GM12864 (cell line): ENCODE measurements at regions not wholly inside any gene's neighbourhood (a gene's known extent, or its start where the extent isn't known, plus 50 kb on each side); places are given as distances from the start of the nearest gene placed in this dataset.

Source experiments
- DNase-seq: peaks from one replicate; pipeline ENCODE4 v3.0.0-alpha.2; 2011; ENCODE audit warnings: low read depth
- H3K4me3 ChIP-seq: 2 replicates; pipeline ENCODE4 v1.5.1; 2011; ENCODE audit warnings: mild to moderate bottlenecking, low read depth, low read length, control low read depth
- TF ChIP-seq, protein P1 (sequence below): IDR thresholded peaks from 2 replicates; pipeline ENCODE4 v1.5.1; 2011; ENCODE audit warnings: low read depth, mild to moderate bottlenecking, moderate library complexity, low read length, control low read depth, inconsistent platforms; ENCODE audit errors: missing control alignments

- no peak for DNase-seq
- TF ChIP-seq, protein P1, sequence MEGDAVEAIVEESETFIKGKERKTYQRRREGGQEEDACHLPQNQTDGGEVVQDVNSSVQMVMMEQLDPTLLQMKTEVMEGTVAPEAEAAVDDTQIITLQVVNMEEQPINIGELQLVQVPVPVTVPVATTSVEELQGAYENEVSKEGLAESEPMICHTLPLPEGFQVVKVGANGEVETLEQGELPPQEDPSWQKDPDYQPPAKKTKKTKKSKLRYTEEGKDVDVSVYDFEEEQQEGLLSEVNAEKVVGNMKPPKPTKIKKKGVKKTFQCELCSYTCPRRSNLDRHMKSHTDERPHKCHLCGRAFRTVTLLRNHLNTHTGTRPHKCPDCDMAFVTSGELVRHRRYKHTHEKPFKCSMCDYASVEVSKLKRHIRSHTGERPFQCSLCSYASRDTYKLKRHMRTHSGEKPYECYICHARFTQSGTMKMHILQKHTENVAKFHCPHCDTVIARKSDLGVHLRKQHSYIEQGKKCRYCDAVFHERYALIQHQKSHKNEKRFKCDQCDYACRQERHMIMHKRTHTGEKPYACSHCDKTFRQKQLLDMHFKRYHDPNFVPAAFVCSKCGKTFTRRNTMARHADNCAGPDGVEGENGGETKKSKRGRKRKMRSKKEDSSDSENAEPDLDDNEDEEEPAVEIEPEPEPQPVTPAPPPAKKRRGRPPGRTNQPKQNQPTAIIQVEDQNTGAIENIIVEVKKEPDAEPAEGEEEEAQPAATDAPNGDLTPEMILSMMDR: no peak
- H3K4me3 ChIP-seq: no peak overlapping the region
Observed at GRCh38 chr3:26340001-26340400, 282.6 kb upstream of the LRRC3B start.

- no peak overlapping the region for H3K4me3 ChIP-seq
- TF ChIP-seq, protein P1: no peak
- no peak for DNase-seq
Observed at GRCh38 chr3:26343647-26344046, 278.9 kb upstream of the LRRC3B start.

DNA sequence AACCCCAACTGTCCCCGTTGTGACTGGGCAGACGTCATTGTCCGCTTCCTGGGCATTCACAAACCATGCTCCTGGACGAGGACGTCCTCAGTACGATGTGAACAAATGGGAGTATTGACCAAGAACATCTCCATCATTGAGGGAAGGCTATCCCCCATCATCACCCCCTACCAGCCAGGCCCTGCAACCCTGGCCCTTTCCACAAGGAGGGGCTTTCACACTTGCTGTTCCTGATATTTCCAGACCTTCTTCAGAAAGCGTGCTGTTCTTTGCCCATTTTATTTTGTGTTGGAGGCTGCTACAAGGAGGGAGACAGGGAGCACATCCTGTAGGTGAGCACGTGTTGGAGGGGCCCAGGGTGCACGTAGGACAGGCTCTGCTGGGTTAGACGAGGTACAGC lies 277.0 kb upstream of the LRRC3B start:
- no peak overlapping the region for H3K4me3 ChIP-seq
- TF ChIP-seq, protein P1: no peak
- DNase-seq: no peak

- DNase-seq: no peak
- TF ChIP-seq, protein P1: no peak
- H3K4me3 ChIP-seq: no peak overlapping the region
Observed at GRCh38 chr3:26346497-26346896, 276.1 kb upstream of the LRRC3B start.

DNA sequence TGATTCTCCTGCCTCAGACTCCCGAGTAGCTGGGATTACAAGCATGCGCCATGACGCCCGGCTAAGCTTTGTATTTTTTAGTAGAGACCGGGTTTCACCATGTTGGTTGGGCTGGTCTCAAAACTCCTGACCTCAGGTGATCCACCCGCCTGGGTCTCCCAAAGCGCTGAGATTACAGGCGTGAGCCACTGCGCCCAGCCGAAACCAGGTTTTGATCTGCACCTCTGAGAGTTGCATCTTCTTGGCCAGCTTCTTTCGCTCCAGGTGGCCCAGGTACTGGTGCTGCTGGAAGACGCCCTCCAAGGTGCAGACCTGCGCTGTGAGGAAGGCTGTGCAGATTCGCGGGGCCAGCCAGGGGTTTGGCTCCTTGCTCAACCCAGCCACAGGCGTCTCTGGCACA lies 275.4 kb upstream of the LRRC3B start:
- no peak for DNase-seq
- TF ChIP-seq, protein P1: no peak
- H3K4me3 ChIP-seq: no peak overlapping the region

DNA sequence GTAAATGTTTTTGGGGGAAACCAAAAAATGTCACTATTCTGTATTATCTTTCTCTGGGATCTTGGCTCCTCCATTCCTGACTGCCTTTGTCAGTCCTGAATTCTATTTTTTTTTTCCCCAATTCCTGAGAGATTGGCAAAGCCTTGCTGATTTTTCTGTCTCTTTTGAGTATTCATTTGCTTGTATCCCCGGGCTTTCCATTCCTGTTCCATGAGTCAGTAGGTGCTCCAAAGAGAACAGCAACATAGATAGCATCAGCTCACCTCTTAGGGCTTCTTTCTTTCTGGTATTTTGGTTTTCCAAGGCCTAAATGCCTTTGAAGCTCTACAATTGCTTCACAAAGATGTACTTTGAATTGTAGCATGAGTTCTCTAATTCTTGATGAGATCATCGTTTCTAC lies 271.7 kb upstream of the LRRC3B start:
- no peak overlapping the region for H3K4me3 ChIP-seq
- TF ChIP-seq, protein P1: no peak
- no peak for DNase-seq

DNA sequence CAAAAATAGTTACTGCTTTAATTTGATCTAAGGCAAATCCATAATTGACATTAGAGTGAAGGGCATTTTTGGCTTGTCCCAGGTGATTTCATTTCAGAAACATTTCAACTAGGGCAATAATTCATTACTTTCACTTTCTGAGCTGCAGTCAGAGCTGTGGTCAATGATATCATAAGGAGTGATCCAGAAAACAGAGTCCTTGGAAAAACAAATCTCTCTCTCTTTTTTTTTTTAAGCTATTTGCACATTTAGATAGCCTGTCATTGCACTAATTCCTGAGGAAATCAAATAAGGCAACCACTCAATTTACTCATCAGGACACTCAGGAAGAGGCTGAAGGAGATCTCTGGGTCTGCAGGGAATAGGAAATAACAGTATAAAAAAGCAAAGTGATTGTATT lies 269.5 kb upstream of the LRRC3B start:
- TF ChIP-seq, protein P1: no peak
- DNase-seq: no peak
- H3K4me3 ChIP-seq: no peak overlapping the region
